Spinal cord (tissue), 9 donors: ENCODE measurements at regions not wholly inside any gene's neighbourhood (a gene's known extent, or its start where the extent isn't known, plus 50 kb on each side); places are given as distances from the start of the nearest gene placed in this dataset.

Source experiments
- DNase-seq, 6 donors: peaks; one replicate each; pipeline versions ENCODE4 v3.0.0 to v3.0.0-alpha.2; 2013 to 2015; ENCODE audit warnings: low spot score in 6 of 6, low read depth in 4 of 6
- H3K27ac ChIP-seq: one replicate; pipeline ENCODE4 v1.5.1; 2013; ENCODE audit warnings: low read depth, low read length, control low read depth
- H3K27me3 ChIP-seq: one replicate; pipeline ENCODE4 v1.6.1; 2013; ENCODE audit warnings: low read length; ENCODE audit not compliant: control insufficient read depth, insufficient read depth
- H3K36me3 ChIP-seq: one replicate; pipeline ENCODE4 v1.6.1; 2013; ENCODE audit warnings: low read length; ENCODE audit not compliant: control insufficient read depth, insufficient read depth
- H3K4me1 ChIP-seq: one replicate; pipeline ENCODE4 v1.6.1; 2013; ENCODE audit warnings: low read length; ENCODE audit not compliant: control insufficient read depth, insufficient read depth
- H3K4me3 ChIP-seq: one replicate; pipeline ENCODE4 v1.5.1; 2013; ENCODE audit warnings: low read depth, low read length, control low read depth
- H3K9me3 ChIP-seq: one replicate; pipeline ENCODE4 v1.6.1; 2013; ENCODE audit warnings: low read length; ENCODE audit not compliant: control insufficient read depth, insufficient read depth
- WGBS: methylation state at CpG from one replicate; pipeline ENCODE4 v1.1.5; 2013; ENCODE audit warnings: missing lambda C conversion rate; ENCODE audit not compliant: insufficient coverage; 5-methylcytosine and 5-hydroxymethylcytosine counted together
- donor health status: healthy.

GRCh38 chr1:17877316-17877715 is 122.2 kb downstream of the ACTL8 start:
- H3K4me1 ChIP-seq: peaks cover 6% of the 10 kb centered on the region
- no peaks in the 10 kb centered on the region for H3K27me3 ChIP-seq
- H3K36me3 ChIP-seq: no peaks in the 10 kb centered on the region
- no peaks in the 10 kb centered on the region for H3K9me3 ChIP-seq
- DNase-seq: no peak
- 90% methylated on average over 4 of the region's 8 CpGs for WGBS
- H3K4me3 ChIP-seq: no peak overlapping the region
- H3K27ac ChIP-seq: no peak overlapping the region

GRCh38 chr1:17877896-17878295 is 122.8 kb downstream of the ACTL8 start:
- 89% methylated on average over 2 of the region's 7 CpGs for WGBS
- Histone ChIP-seq H3K4me1 (peaks cover 6% of the 10 kb centered on the region), H3K4me3 (no peak overlapping the region), H3K27ac (no peak overlapping the region), H3K27me3 (no peaks in the 10 kb centered on the region), H3K9me3 (no peaks in the 10 kb centered on the region), H3K36me3 (no peaks in the 10 kb centered on the region)
- DNase-seq: no peak

GRCh38 chr1:17878837-17879236 is 123.7 kb downstream of the ACTL8 start:
- Histone ChIP-seq H3K4me3 (no peak overlapping the region), H3K4me1 (peaks cover 6% of the 10 kb centered on the region), H3K9me3 (no peaks in the 10 kb centered on the region), H3K27ac (no peak overlapping the region), H3K27me3 (no peaks in the 10 kb centered on the region), H3K36me3 (no peaks in the 10 kb centered on the region)
- no peak for DNase-seq
- 68% methylated on average over 2 of the region's 3 CpGs for WGBS

GRCh38 chr1:17880449-17880848 is 125.3 kb downstream of the ACTL8 start:
- 92% methylated on average over 10 of the region's 10 CpGs for WGBS

GRCh38 chr1:17881761-17882160 is 126.6 kb downstream of the ACTL8 start:
- H3K27me3 ChIP-seq: no peaks in the 10 kb centered on the region
- no peak for DNase-seq
- H3K9me3 ChIP-seq: no peaks in the 10 kb centered on the region
- no peak overlapping the region for H3K27ac ChIP-seq
- no peak overlapping the region for H3K4me3 ChIP-seq
- 34% methylated on average over 5 of the region's 8 CpGs for WGBS
- H3K36me3 ChIP-seq: no peaks in the 10 kb centered on the region
- H3K4me1 ChIP-seq: no peaks in the 10 kb centered on the region

More at GRCh38 chr1:17880449-17880848, 125.3 kb downstream of the ACTL8 start:
- Histone ChIP-seq H3K9me3 (no peaks in the 10 kb centered on the region), H3K4me3 (no peak overlapping the region), H3K27ac (no peak overlapping the region), H3K4me1 (no peaks in the 10 kb centered on the region), H3K36me3 (no peaks in the 10 kb centered on the region), H3K27me3 (no peaks in the 10 kb centered on the region)
- DNase-seq: no peak

DNA sequence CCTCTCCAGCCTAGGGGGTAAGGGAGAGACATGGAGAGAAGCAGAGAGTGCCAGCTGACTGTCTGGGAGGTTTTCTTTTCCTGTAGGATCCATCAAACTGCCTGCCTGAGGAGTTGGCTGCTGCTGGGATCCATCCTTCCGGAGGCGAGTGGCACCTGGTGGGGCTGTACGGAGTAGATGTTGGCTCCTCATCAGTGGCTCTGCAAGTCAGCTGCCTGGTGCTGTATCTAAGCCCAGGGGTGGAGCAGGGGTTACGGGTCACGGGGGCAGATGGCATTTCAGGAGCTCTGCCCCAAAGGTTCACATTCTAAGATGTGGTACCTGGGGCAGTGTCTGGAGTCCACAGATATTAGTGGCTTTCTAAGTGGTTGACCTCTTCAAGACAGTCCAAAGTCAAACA is 128.0 kb downstream of the ACTL8 start:
- 92% methylated on average over 5 of the region's 5 CpGs for WGBS
- Histone ChIP-seq H3K27me3 (no peaks in the 10 kb centered on the region), H3K36me3 (no peaks in the 10 kb centered on the region), H3K27ac (no peak overlapping the region), H3K4me3 (no peak overlapping the region), H3K4me1 (peaks cover 7% of the 10 kb centered on the region), H3K9me3 (no peaks in the 10 kb centered on the region)
- DNase-seq: no peak

DNA sequence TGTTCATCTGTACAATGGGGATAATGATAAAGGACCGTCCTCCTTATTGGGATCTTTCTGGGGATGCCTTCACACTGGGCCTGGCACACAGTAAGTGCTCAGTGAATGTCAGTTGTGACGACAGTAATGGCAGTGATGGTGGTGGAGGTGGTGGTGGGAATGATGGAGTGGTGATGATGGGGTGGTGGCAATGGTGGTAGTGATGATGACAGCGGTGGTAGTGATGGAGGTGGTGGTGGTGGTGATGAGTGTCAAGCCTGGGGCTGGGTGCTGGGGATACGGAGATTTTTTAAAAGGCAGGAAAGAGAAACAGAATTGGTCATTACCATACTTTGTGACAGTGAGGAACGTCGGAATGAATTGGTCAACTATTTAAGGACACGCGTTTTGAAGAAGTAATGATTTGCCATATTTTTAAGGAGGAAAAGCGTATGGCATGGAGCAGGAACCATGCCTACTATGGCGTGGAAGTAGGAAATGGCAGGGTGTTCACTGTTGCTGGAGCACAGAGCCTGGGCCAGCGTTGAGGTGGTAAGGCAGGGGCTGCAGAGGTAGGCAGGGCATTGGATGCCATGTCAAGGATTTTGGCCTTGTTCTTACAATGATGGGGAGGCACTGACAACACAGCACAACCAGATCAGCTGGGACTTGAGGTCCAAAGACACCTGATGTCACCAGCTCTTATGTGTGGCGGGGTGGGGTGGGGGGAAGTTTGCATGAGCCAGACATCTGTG is 128.7 kb downstream of the ACTL8 start:
- DNase-seq: no peak
- WGBS: 86% methylated on average over 12 of the region's 12 CpGs
- no peaks in the 10 kb centered on the region for H3K27me3 ChIP-seq

DNA sequence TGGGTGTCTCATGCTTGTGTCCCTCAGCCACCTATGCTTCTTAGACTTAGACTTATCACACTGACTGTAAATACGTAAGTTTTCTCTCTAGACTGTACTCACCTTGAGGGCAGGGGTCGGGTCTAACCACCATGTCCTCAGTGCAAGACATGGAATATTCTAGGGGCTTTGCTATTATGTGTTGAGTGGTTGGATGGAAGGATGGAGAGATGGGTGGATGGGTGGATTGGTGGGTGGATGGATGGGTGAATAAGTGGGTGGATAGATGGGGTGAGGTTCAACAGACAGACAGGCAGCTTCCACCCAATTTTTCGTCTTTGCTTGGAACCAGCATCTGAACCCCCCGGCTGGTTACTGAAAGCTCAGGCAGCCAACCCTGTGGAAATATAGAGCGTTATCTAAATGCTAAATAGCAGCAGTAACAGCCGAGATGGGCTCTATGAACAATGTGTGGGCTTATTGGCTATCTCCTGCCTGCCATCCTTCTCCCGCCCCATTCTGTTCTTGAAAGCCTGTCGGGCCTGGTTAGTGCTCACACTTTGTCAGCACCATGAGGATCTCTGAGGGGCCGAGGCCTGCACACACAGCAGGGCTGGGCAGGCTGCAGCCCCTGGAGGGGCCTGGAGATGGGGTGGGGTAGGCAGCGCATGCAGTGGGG is 130.7 kb downstream of the ACTL8 start:
- H3K4me1 ChIP-seq: peaks cover 16% of the 10 kb centered on the region
- WGBS: 66% methylated on average over 7 of the region's 10 CpGs
- H3K27ac ChIP-seq: no peak overlapping the region
- no peaks in the 10 kb centered on the region for H3K9me3 ChIP-seq
- peaks cover 5% of the 10 kb centered on the region for H3K27me3 ChIP-seq
- H3K36me3 ChIP-seq: no peaks in the 10 kb centered on the region
- peak in 1 of 6 donors; percentile 61 for DNase-seq
- no peak overlapping the region for H3K4me3 ChIP-seq

More for the DNA sequence above, 128.7 kb downstream of the ACTL8 start:
- H3K27ac ChIP-seq: no peak overlapping the region
- no peaks in the 10 kb centered on the region for H3K36me3 ChIP-seq
- H3K4me1 ChIP-seq: peaks cover 10% of the 10 kb centered on the region
- H3K4me3 ChIP-seq: no peak overlapping the region
- H3K9me3 ChIP-seq: no peaks in the 10 kb centered on the region

DNA sequence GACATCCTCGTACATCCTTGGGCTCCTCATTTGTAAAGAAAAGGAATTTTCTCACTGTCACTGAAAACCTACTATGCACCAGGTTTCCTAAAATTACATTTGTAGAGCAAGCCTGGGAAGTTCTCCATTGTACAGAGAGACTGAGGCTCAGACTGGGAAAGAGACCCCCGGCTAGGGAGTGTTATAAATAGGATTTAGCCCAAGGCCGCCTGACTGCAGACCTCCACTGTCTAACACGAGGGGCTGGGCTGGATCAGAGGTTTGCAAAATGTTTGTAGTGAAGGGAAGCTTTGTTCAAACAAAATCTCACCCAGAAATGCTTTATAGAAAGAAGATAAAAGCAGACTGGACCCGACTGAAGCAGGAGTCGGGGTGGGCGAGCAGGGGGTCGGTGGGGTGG is 131.3 kb downstream of the ACTL8 start:
- no peak overlapping the region for H3K27ac ChIP-seq
- no peaks in the 10 kb centered on the region for H3K36me3 ChIP-seq
- no peak overlapping the region for H3K4me3 ChIP-seq
- DNase-seq: no peak
- 80% methylated on average over 3 of the region's 8 CpGs for WGBS
- H3K9me3 ChIP-seq: no peaks in the 10 kb centered on the region
- peaks cover 5% of the 10 kb centered on the region for H3K27me3 ChIP-seq
- peaks cover 16% of the 10 kb centered on the region for H3K4me1 ChIP-seq
